Mucosa of stomach (tissue), 1 donor: ENCODE measurements at regions not wholly inside any gene's neighbourhood (a gene's known extent, or its start where the extent isn't known, plus 50 kb on each side); places are given as distances from the start of the nearest gene placed in this dataset.

Experiments used
- H3K27me3 ChIP-seq: one replicate; pipeline ENCODE4 v1.7.0; 2013; ENCODE audit warnings: mild to moderate bottlenecking, low read length; ENCODE audit not compliant: control insufficient read depth, insufficient read depth
- H3K36me3 ChIP-seq: one replicate; pipeline ENCODE4 v1.7.0; 2013; ENCODE audit warnings: low read length; ENCODE audit not compliant: control insufficient read depth, insufficient read depth
- H3K4me1 ChIP-seq: one replicate; pipeline ENCODE4 v1.7.0; 2013; ENCODE audit warnings: mild to moderate bottlenecking, low read length; ENCODE audit not compliant: control insufficient read depth, insufficient read depth
- H3K4me3 ChIP-seq: one replicate; pipeline ENCODE4 v1.7.0; 2013; ENCODE audit warnings: low read length
- H3K9ac ChIP-seq: one replicate; pipeline ENCODE4 v1.7.0; 2013; ENCODE audit warnings: mild to moderate bottlenecking, low read length, moderate library complexity
- H3K9me3 ChIP-seq: one replicate; pipeline ENCODE4 v1.7.0; 2013; ENCODE audit warnings: mild to moderate bottlenecking, low read length, moderate library complexity; ENCODE audit not compliant: control insufficient read depth
- donor health status: Pancreatic carcinoma.

- Histone ChIP-seq H3K27me3 (no peaks in the 10 kb centered on the region), H3K4me1 (no peaks in the 10 kb centered on the region), H3K4me3 (no peak overlapping the region), H3K36me3 (no peaks in the 10 kb centered on the region), H3K9me3 (no peaks in the 10 kb centered on the region), H3K9ac (no peak overlapping the region)
These were observed 220.1 kb upstream of the DTNBP1 start for GRCh38 chr6:15882915-15883314.

- Histone ChIP-seq H3K9ac (no peak overlapping the region), H3K27me3 (no peaks in the 10 kb centered on the region), H3K36me3 (no peaks in the 10 kb centered on the region)
These were observed 219.5 kb upstream of the DTNBP1 start for GRCh38 chr6:15882345-15882744.

GRCh38 chr6:15881150-15881549 lies 218.3 kb upstream of the DTNBP1 start:
- no peak overlapping the region for H3K9ac ChIP-seq
- no peak overlapping the region for H3K4me3 ChIP-seq
- no peaks in the 10 kb centered on the region for H3K9me3 ChIP-seq
- H3K27me3 ChIP-seq, result no peaks in the 10 kb centered on the region
- no peaks in the 10 kb centered on the region for H3K36me3 ChIP-seq
- no peaks in the 10 kb centered on the region for H3K4me1 ChIP-seq

More at GRCh38 chr6:15882345-15882744, 219.5 kb upstream of the DTNBP1 start:
- Histone ChIP-seq H3K4me3 (no peak overlapping the region), H3K9me3 (no peaks in the 10 kb centered on the region), H3K4me1 (no peaks in the 10 kb centered on the region)

GRCh38 chr6:15880262-15880973 lies 217.6 kb upstream of the DTNBP1 start:
- H3K36me3 ChIP-seq, result no peaks in the 10 kb centered on the region
- H3K9ac ChIP-seq, result no peak overlapping the region
- no peaks in the 10 kb centered on the region for H3K9me3 ChIP-seq
- no peak overlapping the region for H3K4me3 ChIP-seq
- H3K4me1 ChIP-seq, result no peaks in the 10 kb centered on the region
- no peaks in the 10 kb centered on the region for H3K27me3 ChIP-seq

GRCh38 chr6:15879371-15880261 lies 216.8 kb upstream of the DTNBP1 start:
- Histone ChIP-seq H3K27me3 (no peaks in the 10 kb centered on the region), H3K4me1 (no peaks in the 10 kb centered on the region), H3K4me3 (no peak overlapping the region), H3K9me3 (no peaks in the 10 kb centered on the region), H3K36me3 (no peaks in the 10 kb centered on the region), H3K9ac (no peak overlapping the region)

GRCh38 chr6:15877231-15877630 lies 214.4 kb upstream of the DTNBP1 start:
- Histone ChIP-seq H3K36me3 (no peaks in the 10 kb centered on the region), H3K9me3 (no peaks in the 10 kb centered on the region), H3K4me3 (no peak overlapping the region), H3K4me1 (no peaks in the 10 kb centered on the region), H3K27me3 (no peaks in the 10 kb centered on the region), H3K9ac (no peak overlapping the region)

GRCh38 chr6:15876406-15876805 lies 213.6 kb upstream of the DTNBP1 start:
- Histone ChIP-seq H3K36me3 (no peaks in the 10 kb centered on the region), H3K9me3 (no peaks in the 10 kb centered on the region), H3K4me3 (no peak overlapping the region), H3K27me3 (no peaks in the 10 kb centered on the region), H3K4me1 (peaks cover under 1% of the 10 kb centered on the region), H3K9ac (no peak overlapping the region)

GRCh38 chr6:15875797-15876196 lies 213.0 kb upstream of the DTNBP1 start:
- Histone ChIP-seq H3K4me1 (peaks cover 7% of the 10 kb centered on the region), H3K9ac (no peak overlapping the region), H3K36me3 (no peaks in the 10 kb centered on the region), H3K9me3 (no peaks in the 10 kb centered on the region), H3K27me3 (no peaks in the 10 kb centered on the region), H3K4me3 (no peak overlapping the region)

- Histone ChIP-seq H3K27me3 (no peaks in the 10 kb centered on the region), H3K4me3 (no peak overlapping the region), H3K4me1 (peaks cover 7% of the 10 kb centered on the region), H3K9ac (no peak overlapping the region), H3K36me3 (no peaks in the 10 kb centered on the region), H3K9me3 (no peaks in the 10 kb centered on the region)
These were observed 212.0 kb upstream of the DTNBP1 start for GRCh38 chr6:15874821-15875220.

- Histone ChIP-seq H3K36me3 (no peaks in the 10 kb centered on the region), H3K9me3 (no peaks in the 10 kb centered on the region), H3K4me1 (peaks cover 7% of the 10 kb centered on the region), H3K4me3 (no peak overlapping the region), H3K9ac (no peak overlapping the region), H3K27me3 (no peaks in the 10 kb centered on the region)
These were observed 211.5 kb upstream of the DTNBP1 start for GRCh38 chr6:15874326-15874725.

- Histone ChIP-seq H3K4me3 (no peak overlapping the region), H3K36me3 (no peaks in the 10 kb centered on the region), H3K27me3 (no peaks in the 10 kb centered on the region), H3K9ac (no peak overlapping the region), H3K9me3 (no peaks in the 10 kb centered on the region), H3K4me1 (peaks cover 7% of the 10 kb centered on the region)
These were observed 209.6 kb upstream of the DTNBP1 start for GRCh38 chr6:15872241-15873103.
